PC-3 (cell line): ENCODE measurements at regions not wholly inside any gene's neighbourhood (a gene's known extent, or its start where the extent isn't known, plus 50 kb on each side); places are given as distances from the start of the nearest gene placed in this dataset.

Experiments used
- ATAC-seq: fragments of 200-7000 bp; cut with Tn5 transposase; 2 replicates; pipeline ENCODE4 v1.9.1; 2020; ENCODE audit warnings: mild to moderate bottlenecking, moderate library complexity
- BruUV-seq: library from RNA; stranded (reverse); fragments of 400-500 nt; replicated peaks from 2 replicates; lab custom pipeline; 2021; lab: Mats Ljungman, UMichigan
- CTCF ChIA-PET: fragments of 300-600 bp; sonication (Branson Sonifier 250); formaldehyde crosslinking; loops from one replicate; lab custom pipeline; 2022; ENCODE audit warnings: antibody characterized with exemption; lab: Charles Lee
- POLR2A ChIA-PET: fragments of 300-600 bp; sonication (Branson Sonifier 250); formaldehyde crosslinking; loops from one replicate; lab custom pipeline; 2022; ENCODE audit warnings: antibody characterized with exemption; ENCODE audit not compliant: unreplicated experiment; lab: Charles Lee
- DNase-seq: peaks from one replicate; pipeline ENCODE4 v3.0.0-alpha.2; 2015
- H2AFZ ChIP-seq: fragments of 300-600 bp; sonication (generic); 2 replicates; pipeline ENCODE4 v1.6.0; 2016; ENCODE audit warnings: antibody characterized with exemption, low read length
- H3F3A ChIP-seq: fragments of 300-600 bp; sonication (generic); one replicate; pipeline ENCODE4 v1.6.0; 2017; ENCODE audit warnings: antibody characterized with exemption, low read length, control low read depth, mild to moderate bottlenecking; ENCODE audit not compliant: unreplicated experiment
- H3K27ac ChIP-seq: fragments of 300-600 bp; sonication (generic); 2 replicates; pipeline ENCODE4 v1.5.1; 2016; ENCODE audit warnings: mild to moderate bottlenecking, low read length
- H3K27me3 ChIP-seq: fragments of 300-600 bp; sonication (generic); 2 replicates; pipeline ENCODE4 v1.6.1; 2016; ENCODE audit warnings: low read length, mixed read lengths
- H3K36me3 ChIP-seq: fragments of 300-600 bp; sonication (generic); 2 replicates; pipeline ENCODE4 v1.6.1; 2016; ENCODE audit warnings: low read depth, mixed run types, low read length, mixed read lengths
- H3K4me1 ChIP-seq: fragments of 300-600 bp; sonication (generic); 2 replicates; pipeline ENCODE4 v1.5.1; 2016; ENCODE audit warnings: low read length; ENCODE audit not compliant: insufficient read depth
- H3K4me2 ChIP-seq: fragments of 300-600 bp; sonication (generic); 2 replicates; pipeline ENCODE4 v1.6.0; 2016; ENCODE audit warnings: low read length
- H3K4me3 ChIP-seq: fragments of 300-600 bp; sonication (generic); 2 replicates; pipeline ENCODE4 v1.5.1; 2016; ENCODE audit warnings: mild to moderate bottlenecking, low read length, mixed read lengths
- H3K79me2 ChIP-seq: fragments of 300-600 bp; sonication (generic); 2 replicates; pipeline ENCODE4 v1.6.1; 2017; ENCODE audit warnings: low read length, mixed read lengths
- H3K9ac ChIP-seq: fragments of 300-600 bp; sonication (generic); 2 replicates; pipeline ENCODE4 v1.6.0; 2016; ENCODE audit warnings: mild to moderate bottlenecking, low read length
- H3K9me2 ChIP-seq: fragments of 300-600 bp; sonication (generic); replicated peaks from 2 replicates; pipeline ENCODE4 v1.6.1; 2016; ENCODE audit warnings: mixed run types, low read length, mixed read lengths
- H3K9me3 ChIP-seq: fragments of 300-600 bp; sonication (generic); 2 replicates; pipeline ENCODE4 v1.6.1; 2016; ENCODE audit warnings: low read length, mixed read lengths
- H4K20me1 ChIP-seq: fragments of 300-600 bp; sonication (generic); 2 replicates; pipeline ENCODE4 v1.6.1; 2016; ENCODE audit warnings: low read length, mixed read lengths
- CTCF ChIP-seq: fragments of 300-600 bp; sonication (generic); conservative IDR thresholded peaks from 2 replicates; pipeline ENCODE4 v1.5.1; 2017; ENCODE audit warnings: antibody characterized with exemption, low read depth, mild to moderate bottlenecking, low read length
- EZH2 ChIP-seq: fragments of 300-600 bp; sonication (generic); IDR thresholded peaks from one replicate; pipeline ENCODE4 v1.6.1; 2017; ENCODE audit warnings: antibody characterized with exemption, mild to moderate bottlenecking, low read length; ENCODE audit not compliant: unreplicated experiment
- EZH2phosphoT487 ChIP-seq: fragments of 300-600 bp; sonication (generic); IDR thresholded peaks from 2 replicates; pipeline ENCODE4 v1.6.1; 2018; ENCODE audit warnings: mild to moderate bottlenecking, antibody characterized with exemption, low read length, borderline replicate concordance
- intact Hi-C: fragments of 100-400 bp; cut with micrococcal nuclease; formaldehyde crosslinking; loops from 2 replicates; pipeline ENCODE4 v1.9.0; 2023

DNA sequence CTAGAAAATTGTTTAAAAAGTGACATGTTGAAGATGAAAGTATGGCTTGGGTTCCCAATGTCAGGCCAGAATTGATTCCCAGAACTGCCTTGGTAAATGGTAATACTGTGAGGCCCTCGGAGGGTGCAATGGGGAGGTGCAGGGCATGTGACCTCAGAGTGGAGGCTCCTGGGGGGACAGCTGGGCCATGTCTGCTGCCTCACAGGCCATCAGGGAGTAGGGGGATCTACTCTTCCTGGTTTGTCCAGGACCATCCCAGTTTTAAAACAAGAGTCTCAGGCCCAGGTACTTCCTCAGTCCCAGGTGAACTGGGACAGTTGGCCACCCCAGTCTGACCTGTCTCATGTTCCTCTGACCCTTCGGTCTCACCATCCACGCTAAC lies 55.3 kb upstream of the SNX9 start:
- no peaks in the 10 kb centered on the region for H3K9me3 ChIP-seq
- ChIA-PET CTCF (no interaction called here), POLR2A (no interaction called here)
- peaks cover 6% of the 10 kb centered on the region for H3F3A ChIP-seq
- intact Hi-C loops = loop anchor here (10.0 kb wide), 1 partner anchor 103 kb away; no protein-coding TSS in a partner anchor
- no peaks in the 10 kb centered on the region for H3K9me2 ChIP-seq
- ATAC-seq = no peak
- BruUV-seq = no TSS peak
- no peak for DNase-seq
- H3K79me2 ChIP-seq = no peaks in the 10 kb centered on the region
- no peak overlapping the region for H3K9ac ChIP-seq
- H4K20me1 ChIP-seq = no peaks in the 10 kb centered on the region
- H3K27me3 ChIP-seq = no peaks in the 10 kb centered on the region
- H3K4me3 ChIP-seq = no peak overlapping the region
- no peak overlapping the region for H3K27ac ChIP-seq
- no peak for TF ChIP-seq CTCF
- no peak for TF ChIP-seq EZH2
- no peak for TF ChIP-seq EZH2phosphoT487
- H3K36me3 ChIP-seq = no peaks in the 10 kb centered on the region
- no peak overlapping the region for H3K4me2 ChIP-seq
- no peak overlapping the region for H2AFZ ChIP-seq
- H3K4me1 ChIP-seq = peaks cover 57% of the 10 kb centered on the region

DNA sequence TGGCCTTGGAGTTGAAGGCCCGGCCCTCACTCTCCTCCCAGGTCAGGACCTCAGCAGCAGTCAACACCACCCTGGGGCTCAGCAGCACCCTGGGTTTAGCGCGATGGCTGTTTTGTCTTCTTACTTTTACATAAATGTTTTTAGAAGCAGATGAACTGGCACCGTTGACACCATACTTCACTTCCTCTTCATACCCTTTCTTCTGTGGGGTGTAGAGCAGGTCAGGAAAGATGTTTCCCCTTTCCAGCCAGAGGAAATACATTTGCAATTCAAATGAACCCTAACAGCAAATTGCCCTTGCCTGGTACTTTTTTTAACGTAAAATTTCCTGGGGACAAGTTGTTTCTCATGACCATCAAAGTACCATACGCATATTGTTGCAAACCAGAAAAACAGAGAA lies 54.7 kb upstream of the SNX9 start:
- H3K4me2 ChIP-seq = no peak overlapping the region
- H2AFZ ChIP-seq = no peak overlapping the region
- no peak overlapping the region for H3K27ac ChIP-seq
- intact Hi-C loops = loop anchor here (10.0 kb wide), 1 partner anchor 104 kb away; no protein-coding TSS in a partner anchor
- no peak overlapping the region for H3K4me3 ChIP-seq
- H3K9me3 ChIP-seq = no peaks in the 10 kb centered on the region
- H3K9me2 ChIP-seq = no peaks in the 10 kb centered on the region
- ChIA-PET CTCF (no interaction called here), POLR2A (no interaction called here)
- no peak for DNase-seq
- H3K4me1 ChIP-seq = peaks cover 52% of the 10 kb centered on the region
- H4K20me1 ChIP-seq = no peaks in the 10 kb centered on the region
- BruUV-seq = no TSS peak
- no peaks in the 10 kb centered on the region for H3K27me3 ChIP-seq
- no peak for ATAC-seq
- H3F3A ChIP-seq = peaks cover 6% of the 10 kb centered on the region
- H3K36me3 ChIP-seq = no peaks in the 10 kb centered on the region
- TF ChIP-seq EZH2phosphoT487 (no peak), EZH2 (no peak), CTCF (no peak)
- no peaks in the 10 kb centered on the region for H3K79me2 ChIP-seq
- no peak overlapping the region for H3K9ac ChIP-seq

GRCh38 chr6:157768863-157769551 lies 54.0 kb upstream of the SNX9 start:
- Histone ChIP-seq H3K4me3 (no peak overlapping the region), H3K27me3 (no peaks in the 10 kb centered on the region), H3K4me2 (peak overlapping the region; percentile 80), H3K79me2 (no peaks in the 10 kb centered on the region), H3K9me2 (no peaks in the 10 kb centered on the region), H3K36me3 (no peaks in the 10 kb centered on the region), H3K27ac (peak overlapping the region; percentile 96), H3F3A (peaks cover under 1% of the 10 kb centered on the region), H2AFZ (no peak overlapping the region), H4K20me1 (no peaks in the 10 kb centered on the region), H3K9ac (peak overlapping the region; percentile 19; the same call in 1 of the 2 replicates), H3K4me1 (peaks cover 45% of the 10 kb centered on the region), H3K9me3 (no peaks in the 10 kb centered on the region)
- ChIA-PET POLR2A (no interaction called here), CTCF (no interaction called here)
- DNase-seq = no peak
- ATAC-seq = no peak
- TF ChIP-seq EZH2phosphoT487 = no peak
- no peak for TF ChIP-seq EZH2
- TF ChIP-seq CTCF = no peak
- intact Hi-C loops = loop anchor here (10.0 kb wide), 1 partner anchor 104 kb away; no protein-coding TSS in a partner anchor
- no TSS peak for BruUV-seq
